ENCODE measurements at regions not wholly inside any gene's neighbourhood (a gene's known extent, or its start where the extent isn't known, plus 50 kb on each side); places are given as distances from the start of the nearest gene placed in this dataset.

DNA sequence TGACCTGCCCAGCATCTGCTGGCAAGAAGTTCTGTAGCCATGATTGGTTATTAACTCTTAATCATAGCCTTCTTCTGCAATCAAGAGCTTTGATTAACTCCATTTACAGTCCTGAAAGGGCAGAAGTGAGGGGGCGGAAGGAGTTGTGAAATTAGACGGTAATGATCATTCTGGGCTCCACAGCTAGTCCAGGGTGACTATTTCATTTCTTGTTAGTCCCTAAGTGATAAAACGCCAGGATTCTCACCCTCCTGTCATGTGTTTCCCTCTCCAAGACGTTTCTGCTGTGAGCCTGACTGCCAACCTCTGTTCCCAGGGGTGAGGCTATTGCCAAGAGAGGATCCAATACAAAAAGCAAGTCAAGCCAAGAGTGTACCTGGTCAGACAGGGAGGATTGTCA is 155.9 kb upstream of the IPO5 start:
- TF ChIP-seq EZH2 (IDR thresholded peaks at IDR 0.05; ENCODE audit: insufficient read depth, poor library complexity, severe bottlenecking) (no peak), EZH2phosphoT487 (IDR thresholded peaks at IDR 0.05; ENCODE audit: insufficient read depth, low read depth) (no peak)
